ENCODE measurements at regions not wholly inside any gene's neighbourhood (a gene's known extent, or its start where the extent isn't known, plus 50 kb on each side); places are given as distances from the start of the nearest gene placed in this dataset.
"Not testable (repeated sequence)": the region's sequence is repeated elsewhere in the genome, so short reads cannot be mapped to it uniquely, and the experiment has no call there.

- DNase-seq = no peak
These were observed 73.3 kb downstream of the OLFM4 start for GRCh38 chr13:53101883-53102282.

- DNase-seq = no peak
These were observed 75.5 kb downstream of the OLFM4 start for GRCh38 chr13:53104136-53104535.

- DNase-seq = no peak
These were observed 76.9 kb downstream of the OLFM4 start for GRCh38 chr13:53105477-53105876.

GRCh38 chr13:53105890-53106289 lies 77.3 kb downstream of the OLFM4 start:
- no peak for DNase-seq

- DNase-seq = no peak
These were observed 81.6 kb downstream of the OLFM4 start for GRCh38 chr13:53110181-53110580.

GRCh38 chr13:53110614-53111013 lies 82.0 kb downstream of the OLFM4 start:
- DNase-seq = no peak

- no peak for DNase-seq
These were observed 83.9 kb downstream of the OLFM4 start for GRCh38 chr13:53112522-53112921.

GRCh38 chr13:53117048-53117447 lies 88.4 kb downstream of the OLFM4 start:
- DNase-seq = not testable (repeated sequence)

GRCh38 chr13:53121131-53121773 lies 92.6 kb downstream of the OLFM4 start:
- no peak for DNase-seq

- no peak for DNase-seq
These were observed 93.3 kb downstream of the OLFM4 start for GRCh38 chr13:53121919-53122318.

- DNase-seq = no peak
These were observed 94.9 kb downstream of the OLFM4 start for GRCh38 chr13:53123536-53123935.

- no peak for DNase-seq
These were observed 96.0 kb downstream of the OLFM4 start for GRCh38 chr13:53124623-53125022.

- no peak for DNase-seq
These were observed 98.2 kb downstream of the OLFM4 start for GRCh38 chr13:53126841-53127245.

GRCh38 chr13:53127373-53127772 lies 98.8 kb downstream of the OLFM4 start:
- no peak for DNase-seq

- no peak for DNase-seq
These were observed 101.3 kb downstream of the OLFM4 start for GRCh38 chr13:53129864-53130393.

GRCh38 chr13:53131361-53131760 lies 102.7 kb downstream of the OLFM4 start:
- DNase-seq = no peak

- no peak for DNase-seq
These were observed 106.7 kb downstream of the OLFM4 start for GRCh38 chr13:53135301-53135700.

- no peak for DNase-seq
These were observed 108.1 kb downstream of the OLFM4 start for GRCh38 chr13:53136554-53137215.

GRCh38 chr13:53137779-53138178 lies 109.2 kb downstream of the OLFM4 start:
- DNase-seq = no peak

- no peak for DNase-seq
These were observed 109.9 kb downstream of the OLFM4 start for GRCh38 chr13:53138376-53139036.

GRCh38 chr13:53141336-53141735 lies 112.7 kb downstream of the OLFM4 start:
- no peak for DNase-seq

GRCh38 chr13:53142306-53142705 lies 113.7 kb downstream of the OLFM4 start:
- no peak for DNase-seq

- no peak for DNase-seq
These were observed 115.2 kb downstream of the OLFM4 start for GRCh38 chr13:53143757-53144339.

GRCh38 chr13:53144826-53145225 lies 116.2 kb downstream of the OLFM4 start:
- DNase-seq = no peak

Measured in CD4-positive, alpha-beta T cell treated with Interleukin-4 for 1 hour (primary cell).